ENCODE measurements at regions not wholly inside any gene's neighbourhood (a gene's known extent, or its start where the extent isn't known, plus 50 kb on each side); places are given as distances from the start of the nearest gene placed in this dataset.

DNA sequence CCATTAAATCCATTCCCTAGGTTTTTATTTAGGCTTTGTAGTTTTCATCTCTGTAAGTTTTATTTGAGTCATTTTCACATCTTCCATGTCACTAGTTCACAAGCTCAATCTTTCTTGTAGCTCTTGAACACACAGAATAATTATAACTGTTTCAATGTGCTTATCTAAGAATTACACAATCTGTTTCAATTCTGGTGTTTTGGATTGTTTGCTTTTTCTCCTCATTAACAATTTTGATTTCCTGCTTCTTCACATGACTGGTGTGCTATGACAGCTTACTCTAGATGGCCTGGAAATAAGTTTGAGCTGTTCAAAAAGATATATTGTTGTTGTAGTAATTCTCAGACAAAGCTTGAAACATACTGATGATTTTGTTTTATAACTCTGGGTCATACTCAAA is 1974.1 kb upstream of the NUDT12 start:
- ATAC-seq: no peak
- TF ChIP-seq ISL1 (CRISPR knock-in tag; IDR thresholded peaks at IDR 0.05) (no peak), SNAI2 (CRISPR knock-in tag; IDR thresholded peaks at IDR 0.05) (no peak), CSDC2 (CRISPR knock-in tag; IDR thresholded peaks at IDR 0.05) (no peak), ARNTL (CRISPR knock-in tag; IDR thresholded peaks at IDR 0.05; ENCODE audit: borderline replicate concordance, low read depth) (no peak), PPARA (CRISPR knock-in tag; IDR thresholded peaks at IDR 0.05; ENCODE audit: borderline replicate concordance) (no peak), TCF4 (CRISPR knock-in tag; IDR thresholded peaks at IDR 0.05; ENCODE audit: borderline replicate concordance) (no peak), BACH2 (CRISPR knock-in tag; IDR thresholded peaks at IDR 0.05; ENCODE audit: borderline replicate concordance) (no peak), GLIS3 (CRISPR knock-in tag; IDR thresholded peaks at IDR 0.05) (no peak), ZNF8 (CRISPR knock-in tag; IDR thresholded peaks at IDR 0.05) (no peak), TOX (CRISPR knock-in tag; IDR thresholded peaks at IDR 0.05; ENCODE audit: borderline replicate concordance) (no peak)
- TF ChIP-seq, protein P1, sequence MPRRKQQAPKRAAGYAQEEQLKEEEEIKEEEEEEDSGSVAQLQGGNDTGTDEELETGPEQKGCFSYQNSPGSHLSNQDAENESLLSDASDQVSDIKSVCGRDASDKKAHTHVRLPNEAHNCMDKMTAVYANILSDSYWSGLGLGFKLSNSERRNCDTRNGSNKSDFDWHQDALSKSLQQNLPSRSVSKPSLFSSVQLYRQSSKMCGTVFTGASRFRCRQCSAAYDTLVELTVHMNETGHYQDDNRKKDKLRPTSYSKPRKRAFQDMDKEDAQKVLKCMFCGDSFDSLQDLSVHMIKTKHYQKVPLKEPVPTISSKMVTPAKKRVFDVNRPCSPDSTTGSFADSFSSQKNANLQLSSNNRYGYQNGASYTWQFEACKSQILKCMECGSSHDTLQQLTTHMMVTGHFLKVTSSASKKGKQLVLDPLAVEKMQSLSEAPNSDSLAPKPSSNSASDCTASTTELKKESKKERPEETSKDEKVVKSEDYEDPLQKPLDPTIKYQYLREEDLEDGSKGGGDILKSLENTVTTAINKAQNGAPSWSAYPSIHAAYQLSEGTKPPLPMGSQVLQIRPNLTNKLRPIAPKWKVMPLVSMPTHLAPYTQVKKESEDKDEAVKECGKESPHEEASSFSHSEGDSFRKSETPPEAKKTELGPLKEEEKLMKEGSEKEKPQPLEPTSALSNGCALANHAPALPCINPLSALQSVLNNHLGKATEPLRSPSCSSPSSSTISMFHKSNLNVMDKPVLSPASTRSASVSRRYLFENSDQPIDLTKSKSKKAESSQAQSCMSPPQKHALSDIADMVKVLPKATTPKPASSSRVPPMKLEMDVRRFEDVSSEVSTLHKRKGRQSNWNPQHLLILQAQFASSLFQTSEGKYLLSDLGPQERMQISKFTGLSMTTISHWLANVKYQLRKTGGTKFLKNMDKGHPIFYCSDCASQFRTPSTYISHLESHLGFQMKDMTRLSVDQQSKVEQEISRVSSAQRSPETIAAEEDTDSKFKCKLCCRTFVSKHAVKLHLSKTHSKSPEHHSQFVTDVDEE (CRISPR knock-in tag; IDR thresholded peaks at IDR 0.05): no peak
- TF ChIP-seq, protein P2, sequence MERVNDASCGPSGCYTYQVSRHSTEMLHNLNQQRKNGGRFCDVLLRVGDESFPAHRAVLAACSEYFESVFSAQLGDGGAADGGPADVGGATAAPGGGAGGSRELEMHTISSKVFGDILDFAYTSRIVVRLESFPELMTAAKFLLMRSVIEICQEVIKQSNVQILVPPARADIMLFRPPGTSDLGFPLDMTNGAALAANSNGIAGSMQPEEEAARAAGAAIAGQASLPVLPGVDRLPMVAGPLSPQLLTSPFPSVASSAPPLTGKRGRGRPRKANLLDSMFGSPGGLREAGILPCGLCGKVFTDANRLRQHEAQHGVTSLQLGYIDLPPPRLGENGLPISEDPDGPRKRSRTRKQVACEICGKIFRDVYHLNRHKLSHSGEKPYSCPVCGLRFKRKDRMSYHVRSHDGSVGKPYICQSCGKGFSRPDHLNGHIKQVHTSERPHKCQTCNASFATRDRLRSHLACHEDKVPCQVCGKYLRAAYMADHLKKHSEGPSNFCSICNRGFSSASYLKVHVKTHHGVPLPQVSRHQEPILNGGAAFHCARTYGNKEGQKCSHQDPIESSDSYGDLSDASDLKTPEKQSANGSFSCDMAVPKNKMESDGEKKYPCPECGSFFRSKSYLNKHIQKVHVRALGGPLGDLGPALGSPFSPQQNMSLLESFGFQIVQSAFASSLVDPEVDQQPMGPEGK (CRISPR knock-in tag; IDR thresholded peaks at IDR 0.05; ENCODE audit: borderline replicate concordance): no peak
- TF ChIP-seq, protein P3, sequence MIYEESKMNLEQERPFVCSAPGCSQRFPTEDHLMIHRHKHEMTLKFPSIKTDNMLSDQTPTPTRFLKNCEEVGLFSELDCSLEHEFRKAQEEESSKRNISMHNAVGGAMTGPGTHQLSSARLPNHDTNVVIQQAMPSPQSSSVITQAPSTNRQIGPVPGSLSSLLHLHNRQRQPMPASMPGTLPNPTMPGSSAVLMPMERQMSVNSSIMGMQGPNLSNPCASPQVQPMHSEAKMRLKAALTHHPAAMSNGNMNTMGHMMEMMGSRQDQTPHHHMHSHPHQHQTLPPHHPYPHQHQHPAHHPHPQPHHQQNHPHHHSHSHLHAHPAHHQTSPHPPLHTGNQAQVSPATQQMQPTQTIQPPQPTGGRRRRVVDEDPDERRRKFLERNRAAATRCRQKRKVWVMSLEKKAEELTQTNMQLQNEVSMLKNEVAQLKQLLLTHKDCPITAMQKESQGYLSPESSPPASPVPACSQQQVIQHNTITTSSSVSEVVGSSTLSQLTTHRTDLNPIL (CRISPR knock-in tag; IDR thresholded peaks at IDR 0.05; ENCODE audit: low read depth): no peak

DNA sequence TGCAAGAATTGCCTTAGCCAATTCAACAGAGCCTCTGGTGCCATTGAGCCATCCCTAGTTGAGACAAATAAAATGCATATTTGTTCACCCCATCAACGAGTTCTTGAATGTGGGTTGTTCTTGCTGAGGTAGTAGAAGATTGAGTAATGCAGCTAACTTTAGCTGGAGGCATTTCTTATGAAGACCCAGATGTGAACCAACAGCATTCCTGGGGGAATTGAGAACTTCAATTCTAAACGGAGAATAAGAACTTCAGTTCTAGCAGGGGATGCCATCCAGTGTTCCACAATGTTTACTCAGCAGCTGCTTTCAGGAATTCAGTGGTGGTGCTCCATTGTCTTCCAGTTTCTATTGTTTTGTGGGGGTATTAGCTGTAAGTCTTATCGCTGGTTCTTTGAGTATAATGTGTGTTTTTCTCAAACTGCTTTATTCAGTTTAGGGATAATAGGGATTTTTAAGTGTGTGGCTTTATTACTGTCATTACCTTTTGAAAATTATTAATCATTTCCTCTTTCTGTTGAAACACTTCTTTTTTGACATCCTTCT is 1968.2 kb upstream of the NUDT12 start:
- TF ChIP-seq TCF4 (CRISPR knock-in tag; IDR thresholded peaks at IDR 0.05; ENCODE audit: borderline replicate concordance): no peak
- no peak for TF ChIP-seq ZNF8 (CRISPR knock-in tag; IDR thresholded peaks at IDR 0.05)
- TF ChIP-seq ZFP30 (CRISPR knock-in tag; IDR thresholded peaks at IDR 0.05): no peak
- TF ChIP-seq ZNF70 (CRISPR knock-in tag; IDR thresholded peaks at IDR 0.05): no peak
- TF ChIP-seq, protein P4, sequence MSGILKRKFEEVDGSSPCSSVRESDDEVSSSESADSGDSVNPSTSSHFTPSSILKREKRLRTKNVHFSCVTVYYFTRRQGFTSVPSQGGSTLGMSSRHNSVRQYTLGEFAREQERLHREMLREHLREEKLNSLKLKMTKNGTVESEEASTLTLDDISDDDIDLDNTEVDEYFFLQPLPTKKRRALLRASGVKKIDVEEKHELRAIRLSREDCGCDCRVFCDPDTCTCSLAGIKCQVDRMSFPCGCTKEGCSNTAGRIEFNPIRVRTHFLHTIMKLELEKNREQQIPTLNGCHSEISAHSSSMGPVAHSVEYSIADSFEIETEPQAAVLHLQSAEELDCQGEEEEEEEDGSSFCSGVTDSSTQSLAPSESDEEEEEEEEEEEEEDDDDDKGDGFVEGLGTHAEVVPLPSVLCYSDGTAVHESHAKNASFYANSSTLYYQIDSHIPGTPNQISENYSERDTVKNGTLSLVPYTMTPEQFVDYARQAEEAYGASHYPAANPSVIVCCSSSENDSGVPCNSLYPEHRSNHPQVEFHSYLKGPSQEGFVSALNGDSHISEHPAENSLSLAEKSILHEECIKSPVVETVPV (CRISPR knock-in tag; IDR thresholded peaks at IDR 0.05): no peak
- no peak for TF ChIP-seq RARB (CRISPR knock-in tag; IDR thresholded peaks at IDR 0.05)
- TF ChIP-seq, protein P3 (CRISPR knock-in tag; IDR thresholded peaks at IDR 0.05; ENCODE audit: low read depth): no peak
- TF ChIP-seq ZNF565 (CRISPR knock-in tag; conservative IDR thresholded peaks at IDR 0.05; ENCODE audit: low read depth): no peak
- no peak for TF ChIP-seq ARNTL (CRISPR knock-in tag; IDR thresholded peaks at IDR 0.05; ENCODE audit: borderline replicate concordance, low read depth)
- TF ChIP-seq, protein P1 (CRISPR knock-in tag; IDR thresholded peaks at IDR 0.05): no peak
- TF ChIP-seq, protein P5, sequence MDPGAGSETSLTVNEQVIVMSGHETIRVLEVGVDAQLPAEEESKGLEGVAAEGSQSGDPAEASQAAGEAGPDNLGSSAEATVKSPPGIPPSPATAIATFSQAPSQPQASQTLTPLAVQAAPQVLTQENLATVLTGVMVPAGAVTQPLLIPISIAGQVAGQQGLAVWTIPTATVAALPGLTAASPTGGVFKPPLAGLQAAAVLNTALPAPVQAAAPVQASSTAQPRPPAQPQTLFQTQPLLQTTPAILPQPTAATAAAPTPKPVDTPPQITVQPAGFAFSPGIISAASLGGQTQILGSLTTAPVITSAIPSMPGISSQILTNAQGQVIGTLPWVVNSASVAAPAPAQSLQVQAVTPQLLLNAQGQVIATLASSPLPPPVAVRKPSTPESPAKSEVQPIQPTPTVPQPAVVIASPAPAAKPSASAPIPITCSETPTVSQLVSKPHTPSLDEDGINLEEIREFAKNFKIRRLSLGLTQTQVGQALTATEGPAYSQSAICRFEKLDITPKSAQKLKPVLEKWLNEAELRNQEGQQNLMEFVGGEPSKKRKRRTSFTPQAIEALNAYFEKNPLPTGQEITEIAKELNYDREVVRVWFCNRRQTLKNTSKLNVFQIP (CRISPR knock-in tag; IDR thresholded peaks at IDR 0.05; ENCODE audit: borderline replicate concordance, low read depth): no peak
- no peak for ATAC-seq
